ENCODE measurements at regions not wholly inside any gene's neighbourhood (a gene's known extent, or its start where the extent isn't known, plus 50 kb on each side); places are given as distances from the start of the nearest gene placed in this dataset.
"Not testable (repeated sequence)": the region's sequence is repeated elsewhere in the genome, so short reads cannot be mapped to it uniquely, and the experiment has no call there.

- no peak for DNase-seq (ENCODE audit: low read depth)
These were observed 119.7 kb downstream of the MACROH2A1 start for GRCh38 chr5:135279328-135279727.

- no peak for DNase-seq (ENCODE audit: low read depth)
These were observed 122.9 kb downstream of the MACROH2A1 start for GRCh38 chr5:135276151-135276550.

DNA sequence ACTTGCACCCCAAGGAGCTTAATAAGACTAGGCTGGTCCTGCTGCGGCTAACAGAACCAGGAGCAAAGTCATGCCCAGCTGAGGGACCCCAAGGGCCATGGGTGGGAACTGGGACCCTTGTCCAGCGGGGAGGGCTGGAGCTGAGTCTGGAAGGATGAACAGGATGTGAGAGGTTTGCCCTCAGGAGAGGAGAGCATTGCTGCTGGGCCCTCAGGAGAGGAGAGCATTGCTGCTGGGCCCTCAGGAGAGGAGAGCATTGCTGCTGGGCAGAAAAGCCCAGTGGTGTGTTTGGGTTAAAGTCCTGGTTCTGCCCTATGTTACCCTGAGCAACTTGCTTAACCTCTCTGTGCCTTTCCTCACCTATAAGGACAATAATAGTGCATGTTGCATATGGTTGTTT is 125.8 kb downstream of the MACROH2A1 start:
- no peak for DNase-seq (ENCODE audit: low read depth)

DNA sequence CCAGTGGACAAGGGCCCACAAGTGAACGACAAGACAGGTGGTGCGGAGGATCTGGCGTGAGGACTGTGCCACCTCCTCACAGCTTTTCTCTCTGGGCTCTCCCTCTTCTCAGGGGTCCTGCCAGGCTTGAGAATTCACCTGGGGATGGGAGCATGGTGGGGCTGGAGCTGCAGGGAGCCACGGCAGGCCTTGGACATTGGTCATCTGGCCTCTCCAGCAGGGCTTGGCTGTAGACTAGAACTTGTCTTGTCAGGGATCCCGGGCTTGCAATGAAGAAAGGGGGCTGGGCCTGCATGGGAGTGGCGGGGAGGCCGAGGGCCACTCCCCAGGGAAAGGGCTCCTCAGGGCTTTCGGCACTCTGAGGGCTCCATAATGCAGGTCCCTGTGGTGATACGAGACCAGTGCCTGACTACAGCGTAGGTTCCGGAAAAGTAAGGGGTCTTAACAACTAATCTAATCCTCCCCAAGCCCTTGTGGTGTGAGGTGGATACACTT is 126.7 kb downstream of the MACROH2A1 start:
- no peak for DNase-seq (ENCODE audit: low read depth)

DNA sequence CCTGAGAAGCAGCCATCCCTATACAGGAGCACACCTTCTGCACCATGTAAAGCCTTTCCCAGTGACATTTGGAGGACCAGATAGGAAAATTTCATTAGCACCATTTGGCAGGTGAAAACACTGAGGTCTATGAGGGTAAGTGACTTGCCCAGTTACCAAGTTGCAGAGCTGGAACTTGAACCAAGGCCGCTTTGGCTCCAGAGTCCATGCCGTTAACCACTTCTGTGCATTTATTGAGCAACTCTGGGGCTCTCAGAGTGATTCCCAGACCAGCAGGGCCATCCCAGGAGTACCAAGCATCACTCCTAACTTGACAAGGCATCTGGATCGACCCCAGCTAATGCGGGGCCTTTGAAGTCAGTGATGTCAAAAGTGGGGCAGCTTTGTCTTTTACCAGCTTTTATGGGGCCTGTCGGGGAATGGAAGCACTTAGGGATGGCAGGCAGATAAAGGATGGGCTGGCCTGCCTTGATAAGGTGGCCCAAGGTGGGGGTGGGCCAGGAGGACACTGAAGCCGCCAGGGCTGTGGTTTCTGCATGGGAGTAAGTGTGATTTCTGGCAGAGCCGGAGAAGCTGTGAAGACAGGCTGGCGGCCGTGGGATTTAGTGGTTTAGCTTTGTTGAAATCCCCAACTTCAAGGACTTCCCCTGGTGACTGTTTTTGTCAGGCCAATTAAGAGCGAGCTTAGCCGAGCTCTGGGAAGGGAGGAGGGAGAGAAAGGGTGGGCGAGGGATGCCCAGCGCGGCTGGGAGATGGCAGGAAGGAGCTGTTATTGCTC is 127.3 kb downstream of the MACROH2A1 start:
- no peak for DNase-seq (ENCODE audit: low read depth)

DNA sequence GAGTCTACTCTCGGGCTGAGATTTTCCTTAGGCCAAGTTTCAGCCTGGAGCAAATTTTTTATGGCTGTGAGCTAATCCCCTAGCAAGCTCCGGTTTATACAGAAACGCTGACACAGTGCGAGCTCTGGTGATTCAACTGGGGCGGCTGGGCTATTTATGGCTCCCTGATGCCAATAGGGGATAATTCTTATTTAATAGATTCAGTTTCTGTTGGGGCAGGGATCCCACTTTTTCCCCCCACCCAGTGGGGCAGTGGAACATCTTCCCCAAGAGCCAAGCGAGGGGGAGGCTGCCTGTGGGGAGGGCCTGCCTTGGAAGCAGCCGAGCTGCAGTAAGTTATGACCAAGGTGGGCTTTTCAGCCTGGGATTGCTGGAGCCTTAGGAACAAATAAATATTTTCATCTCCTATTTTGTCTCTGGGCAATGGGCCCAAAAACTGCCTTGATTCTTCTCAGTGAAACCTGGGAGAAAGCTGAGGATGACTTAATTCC is 129.1 kb downstream of the MACROH2A1 start:
- no peak for DNase-seq (ENCODE audit: low read depth)

DNA sequence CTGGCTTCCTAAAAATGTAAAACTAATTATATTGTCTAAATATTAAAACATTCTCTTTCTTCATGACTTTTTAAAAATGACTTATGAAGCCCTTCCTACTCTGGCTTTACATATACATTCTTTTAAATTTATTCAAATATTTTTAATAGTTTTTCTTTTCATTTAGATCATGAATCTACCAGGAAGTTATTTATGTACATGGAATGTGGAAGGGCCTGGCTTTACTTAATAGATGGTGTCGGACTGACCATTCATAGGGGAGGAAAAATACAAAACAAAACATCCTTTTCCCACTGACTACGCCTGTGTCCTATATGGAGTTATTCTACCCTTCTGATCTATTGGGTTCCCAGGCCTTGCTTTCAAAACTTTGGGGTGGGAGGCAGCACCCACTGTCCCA is 129.8 kb downstream of the MACROH2A1 start:
- no peak for DNase-seq (ENCODE audit: low read depth)

DNA sequence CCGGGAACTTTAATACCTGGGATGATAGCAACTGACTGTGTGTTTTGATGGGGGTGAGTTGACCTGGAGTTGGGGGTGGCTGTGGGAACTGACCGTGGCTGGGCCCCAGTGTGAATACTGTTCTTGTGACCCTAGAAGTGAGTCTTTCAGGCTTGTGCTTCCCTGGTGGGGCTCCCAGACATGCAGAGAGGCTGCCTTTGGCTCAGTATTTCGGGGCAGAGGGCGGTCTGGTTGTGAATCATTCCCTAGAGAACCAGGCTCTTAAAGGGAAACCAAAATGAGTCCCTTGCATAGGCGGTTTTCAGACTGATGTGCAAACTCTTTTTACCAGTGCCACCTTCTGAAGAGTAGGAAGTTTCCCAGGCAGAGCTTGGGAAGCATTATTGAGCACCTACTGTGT is 132.1 kb downstream of the MACROH2A1 start:
- no peak for DNase-seq (ENCODE audit: low read depth)

GRCh38 chr5:135266303-135266635 is 132.8 kb downstream of the MACROH2A1 start:
- DNase-seq (ENCODE audit: low read depth) = no peak

DNA sequence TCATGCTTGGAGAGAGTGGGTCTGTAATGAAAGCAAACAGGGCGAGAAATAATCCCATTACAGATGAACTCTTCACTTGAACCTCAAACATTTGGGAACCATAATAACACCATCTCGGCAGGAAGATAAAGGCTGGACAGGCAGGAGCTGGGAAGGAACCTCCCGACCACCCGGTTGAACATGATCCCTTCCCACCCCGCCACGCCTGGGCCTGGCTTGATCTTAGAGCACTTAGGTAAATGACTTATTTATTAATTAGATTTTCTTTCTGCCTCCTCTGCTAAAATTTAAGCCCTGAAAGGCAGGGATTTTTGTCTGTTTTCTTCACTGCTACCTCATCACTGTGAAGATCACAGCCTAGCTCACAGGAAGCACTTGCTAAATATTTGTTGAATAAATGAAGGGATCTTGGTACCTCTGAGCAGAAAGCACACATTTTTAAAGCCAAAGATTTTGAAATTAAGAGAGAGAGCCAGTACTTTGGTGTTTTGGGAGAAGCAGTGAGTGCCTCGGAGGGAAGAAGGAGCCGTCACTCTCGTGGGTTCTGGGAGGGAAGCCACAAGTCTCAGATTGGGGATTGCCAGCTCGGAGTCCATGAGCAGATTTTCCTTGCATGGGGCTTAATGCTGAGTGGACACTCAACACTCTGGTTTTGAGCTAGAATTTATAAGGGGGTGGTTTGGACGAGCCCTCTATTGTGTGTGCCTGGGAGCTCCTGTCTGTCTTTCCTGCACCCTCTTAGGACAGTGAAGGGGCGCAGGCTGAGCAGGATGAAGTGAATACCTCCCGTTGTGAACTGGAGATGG is 133.3 kb downstream of the MACROH2A1 start:
- DNase-seq (ENCODE audit: low read depth) = no peak

- no peak for DNase-seq (ENCODE audit: low read depth)
These were observed 134.3 kb downstream of the MACROH2A1 start for GRCh38 chr5:135264451-135265440.

- DNase-seq (ENCODE audit: low read depth) = no peak
These were observed 135.9 kb downstream of the MACROH2A1 start for GRCh38 chr5:135263022-135263668.

DNA sequence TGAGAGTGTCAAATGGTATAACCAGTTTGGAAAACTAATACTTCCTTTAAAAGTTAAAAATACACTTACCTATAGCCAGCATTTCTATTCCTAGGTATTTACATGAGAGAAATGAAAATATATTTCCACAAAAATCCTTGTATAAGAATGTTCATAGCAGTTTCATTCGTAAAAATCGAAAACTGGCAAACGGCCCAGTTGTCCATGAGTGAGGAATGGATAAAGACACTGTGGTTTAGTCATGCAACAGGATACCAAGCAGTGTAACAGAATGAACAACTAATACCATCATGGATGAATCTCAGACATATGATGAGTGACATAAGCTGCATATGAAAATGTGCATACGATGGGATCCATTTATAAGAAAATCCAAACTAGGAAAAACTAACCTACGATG is 136.7 kb downstream of the MACROH2A1 start:
- DNase-seq (ENCODE audit: low read depth) = no peak

DNA sequence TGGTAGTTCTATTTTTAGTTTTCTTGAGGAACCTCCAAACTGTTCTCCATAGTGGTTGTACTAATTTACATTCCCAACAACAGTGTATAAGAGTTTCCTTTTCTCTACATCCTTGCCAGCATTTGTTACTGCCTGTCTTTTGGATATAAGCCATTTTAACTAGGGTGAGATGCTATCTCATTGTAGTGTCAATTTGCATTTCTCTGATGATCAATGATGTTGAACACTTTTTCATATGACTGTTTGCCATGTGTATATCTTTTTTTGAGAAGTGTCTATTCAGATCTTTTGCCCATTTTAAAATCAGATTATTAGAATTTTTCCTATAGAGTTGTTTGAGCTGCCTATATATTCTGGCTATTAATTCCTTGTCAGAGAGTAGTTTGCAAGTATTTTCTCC is 138.9 kb downstream of the MACROH2A1 start:
- not testable (repeated sequence) for DNase-seq (ENCODE audit: low read depth)

DNA sequence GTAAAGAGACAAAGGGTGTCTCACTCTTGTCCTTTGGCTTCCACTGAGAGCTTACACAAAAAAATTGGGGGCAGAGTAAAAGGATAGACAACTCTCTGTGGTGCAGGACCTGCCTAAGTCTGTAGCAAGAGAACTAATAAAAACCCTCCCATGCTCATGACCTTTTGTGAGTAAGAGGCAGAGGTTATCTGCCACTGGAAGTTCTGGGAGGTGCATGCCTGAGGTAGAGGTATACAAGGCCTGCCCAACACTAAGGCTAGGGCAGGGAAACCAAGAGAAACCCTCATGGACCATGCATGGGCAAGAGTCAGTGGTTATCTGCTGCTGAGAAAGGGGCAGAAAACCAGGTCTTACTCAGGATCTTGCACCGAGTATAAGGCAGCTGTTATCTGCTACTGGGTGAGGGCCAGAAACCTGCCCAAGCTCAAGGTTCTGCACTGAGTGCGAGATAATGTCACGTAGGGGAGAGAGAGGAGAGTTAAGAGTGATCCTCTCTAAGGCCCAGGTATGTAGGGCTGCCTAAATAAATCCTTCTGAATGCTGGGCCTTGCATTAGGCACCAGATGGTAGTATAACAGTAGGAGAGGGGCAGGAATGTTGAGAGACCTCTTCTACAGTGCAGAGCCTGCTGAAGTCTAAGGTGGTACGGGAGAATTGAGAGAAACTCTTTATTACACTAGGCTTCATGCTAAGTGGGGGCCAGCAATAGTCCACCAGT is 143.4 kb downstream of the MACROH2A1 start:
- DNase-seq (ENCODE audit: low read depth) = no peak

DNA sequence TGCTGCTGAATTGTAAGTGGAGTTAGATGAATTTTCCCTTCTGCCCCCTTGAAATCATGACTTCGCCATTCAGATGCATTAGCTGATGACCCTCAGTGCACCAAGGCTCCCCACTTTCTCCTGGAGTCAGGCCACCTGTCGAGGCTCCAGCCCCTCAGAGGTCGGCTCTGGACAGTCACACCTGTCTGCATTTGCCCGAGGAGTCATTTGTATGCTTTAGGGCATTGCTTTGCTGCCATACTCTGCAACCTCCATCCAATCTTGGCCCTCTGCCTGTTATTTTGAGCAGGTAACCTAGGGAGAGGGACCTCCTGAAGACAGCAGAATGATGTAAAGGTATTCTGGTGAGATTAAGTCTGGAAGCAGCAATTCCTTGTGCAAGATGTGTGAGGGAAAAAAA is 144.8 kb downstream of the MACROH2A1 start:
- no peak for DNase-seq (ENCODE audit: low read depth)

- DNase-seq (ENCODE audit: low read depth) = no peak
These were observed 145.3 kb downstream of the MACROH2A1 start for GRCh38 chr5:135253601-135254178.

GRCh38 chr5:135251093-135251492 is 147.9 kb downstream of the MACROH2A1 start:
- no peak for DNase-seq (ENCODE audit: low read depth)

DNA sequence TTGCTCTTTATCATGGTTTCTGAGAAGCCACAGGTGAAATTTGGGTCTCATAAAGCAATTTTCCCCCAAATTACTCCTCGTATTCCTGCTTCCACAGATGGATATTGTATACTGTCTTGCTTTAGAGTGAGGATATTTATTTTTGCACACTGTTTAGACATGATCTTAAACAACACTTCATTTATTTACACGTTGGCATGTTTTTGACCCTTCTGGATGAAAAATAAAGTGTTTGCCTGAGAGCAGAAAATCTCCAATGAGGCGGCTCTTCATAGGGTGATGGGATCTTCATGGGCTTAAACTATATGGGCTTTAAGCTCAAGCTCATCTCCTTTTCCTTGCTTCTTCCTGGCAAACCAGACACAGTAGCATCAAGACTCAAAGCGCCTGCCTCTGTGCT is 148.4 kb downstream of the MACROH2A1 start:
- no peak for DNase-seq (ENCODE audit: low read depth)

DNA sequence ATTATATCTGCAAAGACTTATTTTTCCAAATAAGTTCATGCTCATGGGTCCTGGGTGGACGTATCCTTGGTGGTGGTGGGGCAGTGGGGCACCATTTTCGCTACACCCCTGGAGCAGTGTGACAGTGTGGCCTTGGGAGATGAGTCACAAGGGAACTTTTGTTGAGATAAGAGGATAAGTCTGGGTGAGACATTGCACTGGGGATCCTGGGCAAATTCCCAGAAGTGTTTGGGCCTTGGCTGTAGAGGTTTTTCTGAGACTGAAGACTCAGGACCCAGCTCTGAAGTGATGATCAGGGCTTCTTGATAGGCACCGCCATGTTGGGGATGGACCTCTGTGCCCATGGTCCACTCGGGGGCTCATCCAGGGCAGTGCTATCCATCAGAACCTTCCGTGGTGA is 149.4 kb downstream of the MACROH2A1 start:
- no peak for DNase-seq (ENCODE audit: low read depth)

All from activated T-helper 9 cell treated with anti-CD3 and anti-CD28 coated beads, Interleukin-2, amount 50 U/mL, for 16 hours (primary cell).